ENCODE measurements at regions not wholly inside any gene's neighbourhood (a gene's known extent, or its start where the extent isn't known, plus 50 kb on each side); places are given as distances from the start of the nearest gene placed in this dataset.

GRCh38 chr6:144935661-144936060, 650.5 kb downstream of the UTRN start:
- ChIA-PET POLR2A (no interaction called here), CTCF (interaction anchor here (0.7 to 1.0 kb wide), 3 partner anchors 113 to 350 kb away, joined by 3 to 4 read pairs (median 3); no protein-coding TSS in a partner anchor)
- no peak for TF ChIP-seq CTCF (IDR thresholded peaks at IDR 0.05; ENCODE audit: low read depth, low read length)
- no peaks in the 10 kb centered on the region for H3K27me3 ChIP-seq (ENCODE audit: control insufficient read depth, insufficient read depth, low read length)
- DNase-seq (ENCODE audit: low read depth, low spot score), result no peak
- H3K4me3 ChIP-seq (ENCODE audit: low read depth, low read length), result no peak overlapping the region
- no peak overlapping the region for H3K27ac ChIP-seq (ENCODE audit: low read depth, low read length)
- no peaks in the 10 kb centered on the region for H3K9me3 ChIP-seq (ENCODE audit: control insufficient read depth, insufficient read depth, low read length)

- H3K27me3 ChIP-seq (ENCODE audit: control insufficient read depth, insufficient read depth, low read length), result no peaks in the 10 kb centered on the region
- H3K9me3 ChIP-seq (ENCODE audit: control insufficient read depth, insufficient read depth, low read length), result no peaks in the 10 kb centered on the region
- DNase-seq (ENCODE audit: low read depth, low spot score), result no peak
- TF ChIP-seq CTCF (IDR thresholded peaks at IDR 0.05; ENCODE audit: low read depth, low read length), result no peak
- H3K4me3 ChIP-seq (ENCODE audit: low read depth, low read length), result no peak overlapping the region
- no peak overlapping the region for H3K27ac ChIP-seq (ENCODE audit: low read depth, low read length)
- POLR2A ChIA-PET, result no interaction called here
- CTCF ChIA-PET, result interaction anchor here (1.0 kb wide), 1 partner anchor 351 kb away, joined by 3 read pairs; no protein-coding TSS in a partner anchor
Observed at GRCh38 chr6:144936764-144937163, 651.6 kb downstream of the UTRN start.

- CTCF ChIA-PET, result interaction anchor here (1.1 to 1.4 kb wide), 2 partner anchors 27 to 355 kb away, joined by 3 to 6 read pairs; no protein-coding TSS in a partner anchor
- DNase-seq (ENCODE audit: low read depth, low spot score), result no peak
- Histone ChIP-seq H3K4me3 (ENCODE audit: low read depth, low read length) (no peak overlapping the region), H3K9me3 (ENCODE audit: control insufficient read depth, insufficient read depth, low read length) (no peaks in the 10 kb centered on the region), H3K27ac (ENCODE audit: low read depth, low read length) (no peak overlapping the region), H3K27me3 (ENCODE audit: control insufficient read depth, insufficient read depth, low read length) (no peaks in the 10 kb centered on the region)
- no peak for TF ChIP-seq CTCF (IDR thresholded peaks at IDR 0.05; ENCODE audit: low read depth, low read length)
- POLR2A ChIA-PET, result no interaction called here
Observed at GRCh38 chr6:144939921-144940320, 654.8 kb downstream of the UTRN start.

- ChIA-PET CTCF (no interaction called here), POLR2A (no interaction called here)
- no peak overlapping the region for H3K4me3 ChIP-seq (ENCODE audit: low read depth, low read length)
- DNase-seq (ENCODE audit: low read depth, low spot score), result no peak
- H3K27me3 ChIP-seq (ENCODE audit: control insufficient read depth, insufficient read depth, low read length), result no peaks in the 10 kb centered on the region
- H3K27ac ChIP-seq (ENCODE audit: low read depth, low read length), result no peak overlapping the region
- no peak for TF ChIP-seq CTCF (IDR thresholded peaks at IDR 0.05; ENCODE audit: low read depth, low read length)
- H3K9me3 ChIP-seq (ENCODE audit: control insufficient read depth, insufficient read depth, low read length), result no peaks in the 10 kb centered on the region
Observed at GRCh38 chr6:144944106-144944505, 659.0 kb downstream of the UTRN start.

GRCh38 chr6:144947398-144947976, 662.4 kb downstream of the UTRN start:
- TF ChIP-seq CTCF (IDR thresholded peaks at IDR 0.05; ENCODE audit: low read depth, low read length), result no peak
- no peak for DNase-seq (ENCODE audit: low read depth, low spot score)
- CTCF ChIA-PET, result interaction anchor here (0.6 kb wide), 2 partner anchors 16 to 267 kb away, joined by 3 read pairs; no protein-coding TSS in a partner anchor
- Histone ChIP-seq H3K27ac (ENCODE audit: low read depth, low read length) (no peak overlapping the region), H3K9me3 (ENCODE audit: control insufficient read depth, insufficient read depth, low read length) (no peaks in the 10 kb centered on the region), H3K27me3 (ENCODE audit: control insufficient read depth, insufficient read depth, low read length) (no peaks in the 10 kb centered on the region), H3K4me3 (ENCODE audit: low read depth, low read length) (no peak overlapping the region)
- POLR2A ChIA-PET, result no interaction called here

Measured in AG04450 (cell line).